ENCODE measurements at regions not wholly inside any gene's neighbourhood (a gene's known extent, or its start where the extent isn't known, plus 50 kb on each side); places are given as distances from the start of the nearest gene placed in this dataset.

GRCh38 chr2:13474538-13474937 is 757.8 kb downstream of the TRIB2 start:
- CTCF ChIA-PET, result no interaction called here

GRCh38 chr2:13480057-13480456 is 763.3 kb downstream of the TRIB2 start:
- Mint-ChIP-seq H3K27ac (no peak overlapping the region), H3K9me3 (peaks cover 6% of the 10 kb centered on the region), H3K36me3 (0 out of 2 replicates have a peak, but pooled peaks cover 4% of the 10 kb centered on the region), H3K27me3 (ENCODE audit: low read depth) (no peaks in the 10 kb centered on the region), H3K4me1 (peaks cover 5% of the 10 kb centered on the region), H3K4me3 (no peak overlapping the region)
- TF ChIP-seq, protein P1, sequence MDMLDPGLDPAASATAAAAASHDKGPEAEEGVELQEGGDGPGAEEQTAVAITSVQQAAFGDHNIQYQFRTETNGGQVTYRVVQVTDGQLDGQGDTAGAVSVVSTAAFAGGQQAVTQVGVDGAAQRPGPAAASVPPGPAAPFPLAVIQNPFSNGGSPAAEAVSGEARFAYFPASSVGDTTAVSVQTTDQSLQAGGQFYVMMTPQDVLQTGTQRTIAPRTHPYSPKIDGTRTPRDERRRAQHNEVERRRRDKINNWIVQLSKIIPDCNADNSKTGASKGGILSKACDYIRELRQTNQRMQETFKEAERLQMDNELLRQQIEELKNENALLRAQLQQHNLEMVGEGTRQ (CRISPR knock-in tag; IDR thresholded peaks at IDR 0.05), result no peak
- TF ChIP-seq CBFB (CRISPR knock-in tag; IDR thresholded peaks at IDR 0.05; ENCODE audit: low read depth) (no peak), NR2C2 (CRISPR knock-in tag; IDR thresholded peaks at IDR 0.05) (no peak)
- TF ChIP-seq, protein P2, sequence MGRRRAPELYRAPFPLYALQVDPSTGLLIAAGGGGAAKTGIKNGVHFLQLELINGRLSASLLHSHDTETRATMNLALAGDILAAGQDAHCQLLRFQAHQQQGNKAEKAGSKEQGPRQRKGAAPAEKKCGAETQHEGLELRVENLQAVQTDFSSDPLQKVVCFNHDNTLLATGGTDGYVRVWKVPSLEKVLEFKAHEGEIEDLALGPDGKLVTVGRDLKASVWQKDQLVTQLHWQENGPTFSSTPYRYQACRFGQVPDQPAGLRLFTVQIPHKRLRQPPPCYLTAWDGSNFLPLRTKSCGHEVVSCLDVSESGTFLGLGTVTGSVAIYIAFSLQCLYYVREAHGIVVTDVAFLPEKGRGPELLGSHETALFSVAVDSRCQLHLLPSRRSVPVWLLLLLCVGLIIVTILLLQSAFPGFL (CRISPR knock-in tag; IDR thresholded peaks at IDR 0.05; ENCODE audit: borderline replicate concordance), result no peak
- ATAC-seq, result no peak
- ChIA-PET CTCF (no interaction called here), POLR2A (no interaction called here)
- no peak for DNase-seq (ENCODE audit: low spot score)

More at GRCh38 chr2:13474538-13474937, 757.8 kb downstream of the TRIB2 start:
- H3K4me1 Mint-ChIP-seq, result peaks cover 20% of the 10 kb centered on the region
- no peak for TF ChIP-seq STAT6 (CRISPR knock-in tag; conservative IDR thresholded peaks at IDR 0.05; ENCODE audit: low read depth)
- no peak for TF ChIP-seq MLX (CRISPR knock-in tag; IDR thresholded peaks at IDR 0.05)
- TF ChIP-seq ZNF121 (CRISPR knock-in tag; IDR thresholded peaks at IDR 0.05), result no peak
- TF ChIP-seq GABPB1 (CRISPR knock-in tag; IDR thresholded peaks at IDR 0.05), result no peak
- TF ChIP-seq FOXP1 (CRISPR knock-in tag; IDR thresholded peaks at IDR 0.05; ENCODE audit: borderline replicate concordance), result no peak
- TF ChIP-seq, protein P3, sequence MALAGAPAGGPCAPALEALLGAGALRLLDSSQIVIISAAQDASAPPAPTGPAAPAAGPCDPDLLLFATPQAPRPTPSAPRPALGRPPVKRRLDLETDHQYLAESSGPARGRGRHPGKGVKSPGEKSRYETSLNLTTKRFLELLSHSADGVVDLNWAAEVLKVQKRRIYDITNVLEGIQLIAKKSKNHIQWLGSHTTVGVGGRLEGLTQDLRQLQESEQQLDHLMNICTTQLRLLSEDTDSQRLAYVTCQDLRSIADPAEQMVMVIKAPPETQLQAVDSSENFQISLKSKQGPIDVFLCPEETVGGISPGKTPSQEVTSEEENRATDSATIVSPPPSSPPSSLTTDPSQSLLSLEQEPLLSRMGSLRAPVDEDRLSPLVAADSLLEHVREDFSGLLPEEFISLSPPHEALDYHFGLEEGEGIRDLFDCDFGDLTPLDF (CRISPR knock-in tag; IDR thresholded peaks at IDR 0.05), result no peak
- H3K36me3 Mint-ChIP-seq, result 0 out of 2 replicates have a peak, but pooled peaks cover 4% of the 10 kb centered on the region
- H3K9me3 Mint-ChIP-seq, result peaks cover 6% of the 10 kb centered on the region
- DNase-seq (ENCODE audit: low spot score) (no peak), ATAC-seq (no peak)
- POLR2A ChIA-PET, result no interaction called here
- no peaks in the 10 kb centered on the region for H3K27me3 Mint-ChIP-seq (ENCODE audit: low read depth)
- H3K4me3 Mint-ChIP-seq, result no peak overlapping the region
- H3K27ac Mint-ChIP-seq, result no peak overlapping the region

GRCh38 chr2:13481201-13481600 is 764.5 kb downstream of the TRIB2 start:
- Mint-ChIP-seq H3K4me1 (peaks cover 5% of the 10 kb centered on the region), H3K4me3 (no peak overlapping the region), H3K9me3 (no peaks in the 10 kb centered on the region), H3K27me3 (ENCODE audit: low read depth) (no peaks in the 10 kb centered on the region), H3K36me3 (no peaks in the 10 kb centered on the region), H3K27ac (no peak overlapping the region)
- DNase-seq (ENCODE audit: low spot score) (no peak), ATAC-seq (no peak)
- TF ChIP-seq, protein P4, sequence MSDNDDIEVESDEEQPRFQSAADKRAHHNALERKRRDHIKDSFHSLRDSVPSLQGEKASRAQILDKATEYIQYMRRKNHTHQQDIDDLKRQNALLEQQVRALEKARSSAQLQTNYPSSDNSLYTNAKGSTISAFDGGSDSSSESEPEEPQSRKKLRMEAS (CRISPR knock-in tag; IDR thresholded peaks at IDR 0.05), result no peak
- TF ChIP-seq NR2C2 (CRISPR knock-in tag; IDR thresholded peaks at IDR 0.05), result no peak
- TF ChIP-seq, protein P5, sequence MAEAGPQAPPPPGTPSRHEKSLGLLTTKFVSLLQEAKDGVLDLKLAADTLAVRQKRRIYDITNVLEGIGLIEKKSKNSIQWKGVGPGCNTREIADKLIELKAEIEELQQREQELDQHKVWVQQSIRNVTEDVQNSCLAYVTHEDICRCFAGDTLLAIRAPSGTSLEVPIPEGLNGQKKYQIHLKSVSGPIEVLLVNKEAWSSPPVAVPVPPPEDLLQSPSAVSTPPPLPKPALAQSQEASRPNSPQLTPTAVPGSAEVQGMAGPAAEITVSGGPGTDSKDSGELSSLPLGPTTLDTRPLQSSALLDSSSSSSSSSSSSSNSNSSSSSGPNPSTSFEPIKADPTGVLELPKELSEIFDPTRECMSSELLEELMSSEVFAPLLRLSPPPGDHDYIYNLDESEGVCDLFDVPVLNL (CRISPR knock-in tag; IDR thresholded peaks at IDR 0.05; ENCODE audit: borderline replicate concordance, low read depth), result no peak
- TF ChIP-seq GABPB1 (CRISPR knock-in tag; IDR thresholded peaks at IDR 0.05), result no peak
- TF ChIP-seq USF1 (CRISPR knock-in tag; IDR thresholded peaks at IDR 0.05), result no peak
- TF ChIP-seq AFF4 (CRISPR knock-in tag; IDR thresholded peaks at IDR 0.05; ENCODE audit: borderline replicate concordance), result no peak
- TF ChIP-seq NR3C1 (CRISPR knock-in tag; conservative IDR thresholded peaks at IDR 0.05; ENCODE audit: low read depth), result no peak
- TF ChIP-seq ZNF423 (CRISPR knock-in tag; IDR thresholded peaks at IDR 0.05), result no peak
- no peak for TF ChIP-seq FOXP1 (CRISPR knock-in tag; IDR thresholded peaks at IDR 0.05; ENCODE audit: borderline replicate concordance)
- no peak for TF ChIP-seq JAZF1 (CRISPR knock-in tag; IDR thresholded peaks at IDR 0.05)
- POLR2A ChIA-PET, result no interaction called here
- CTCF ChIA-PET, result no interaction called here

Measured in WTC11 (cell line).